Activated T-cell treated with anti-CD3 and anti-CD28 coated beads, Interleukin-2, amount 50 U/mL, for 24 hours (primary cell): ENCODE measurements at regions not wholly inside any gene's neighbourhood (a gene's known extent, or its start where the extent isn't known, plus 50 kb on each side); places are given as distances from the start of the nearest gene placed in this dataset.

Experiments
- DNase-seq: peaks from one replicate; pipeline ENCODE4 v3.0.0-alpha.2; 2020
- H3K27ac Mint-ChIP-seq: 2 replicates; pipeline ENCODE4 v1.8.0; 2020; ENCODE audit warnings: mild to moderate bottlenecking, mixed read lengths
- H3K27me3 Mint-ChIP-seq: 2 replicates; pipeline ENCODE4 v1.8.0; 2020; ENCODE audit warnings: mixed read lengths
- H3K36me3 Mint-ChIP-seq: 2 replicates; pipeline ENCODE4 v1.8.0; 2020; ENCODE audit warnings: low read depth, mixed read lengths
- H3K4me1 Mint-ChIP-seq: 2 replicates; pipeline ENCODE4 v1.8.0; 2020; ENCODE audit warnings: low read depth, mixed read lengths
- H3K4me3 Mint-ChIP-seq: 2 replicates; pipeline ENCODE4 v1.8.0; 2020; ENCODE audit warnings: mild to moderate bottlenecking, moderate library complexity, mixed read lengths
- H3K9me3 Mint-ChIP-seq: 2 replicates; pipeline ENCODE4 v1.8.0; 2020; ENCODE audit warnings: mixed read lengths

GRCh38 chr2:118477111-118477862 lies 370.2 kb downstream of the EN1 start:
- Mint-ChIP-seq H3K4me1 (no peaks in the 10 kb centered on the region), H3K27ac (no peak overlapping the region), H3K9me3 (no peaks in the 10 kb centered on the region)

GRCh38 chr2:118475622-118476205 lies 371.7 kb downstream of the EN1 start:
- DNase-seq = no peak
- no peaks in the 10 kb centered on the region for H3K36me3 Mint-ChIP-seq
- H3K4me1 Mint-ChIP-seq = no peaks in the 10 kb centered on the region
- no peak overlapping the region for H3K4me3 Mint-ChIP-seq
- no peaks in the 10 kb centered on the region for H3K9me3 Mint-ChIP-seq
- peaks cover 12% of the 10 kb centered on the region for H3K27me3 Mint-ChIP-seq
- H3K27ac Mint-ChIP-seq = no peak overlapping the region

More at GRCh38 chr2:118477111-118477862, 370.2 kb downstream of the EN1 start:
- Mint-ChIP-seq H3K4me3 (no peak overlapping the region), H3K36me3 (no peaks in the 10 kb centered on the region), H3K27me3 (peaks cover 12% of the 10 kb centered on the region)
- no peak for DNase-seq

GRCh38 chr2:118474541-118474920 lies 372.9 kb downstream of the EN1 start:
- Mint-ChIP-seq H3K4me3 (no peak overlapping the region), H3K36me3 (no peaks in the 10 kb centered on the region), H3K9me3 (no peaks in the 10 kb centered on the region), H3K4me1 (no peaks in the 10 kb centered on the region), H3K27me3 (peaks cover 10% of the 10 kb centered on the region), H3K27ac (no peak overlapping the region)
- DNase-seq = no peak

GRCh38 chr2:118473846-118474540 lies 373.5 kb downstream of the EN1 start:
- Mint-ChIP-seq H3K27me3 (peaks cover 9% of the 10 kb centered on the region), H3K27ac (no peak overlapping the region), H3K36me3 (no peaks in the 10 kb centered on the region), H3K9me3 (no peaks in the 10 kb centered on the region), H3K4me1 (no peaks in the 10 kb centered on the region), H3K4me3 (no peak overlapping the region)
- DNase-seq = no peak

- Mint-ChIP-seq H3K4me3 (no peak overlapping the region), H3K36me3 (no peaks in the 10 kb centered on the region), H3K27me3 (peaks cover 11% of the 10 kb centered on the region), H3K9me3 (no peaks in the 10 kb centered on the region), H3K4me1 (no peaks in the 10 kb centered on the region), H3K27ac (no peak overlapping the region)
- no peak for DNase-seq
Observed at GRCh38 chr2:118473241-118473640, 374.2 kb downstream of the EN1 start.

GRCh38 chr2:118470297-118470696 lies 377.2 kb downstream of the EN1 start:
- H3K27ac Mint-ChIP-seq = no peak overlapping the region

GRCh38 chr2:118469103-118469502 lies 378.3 kb downstream of the EN1 start:
- H3K27ac Mint-ChIP-seq = no peak overlapping the region
- H3K9me3 Mint-ChIP-seq = no peaks in the 10 kb centered on the region
- H3K4me1 Mint-ChIP-seq = no peaks in the 10 kb centered on the region
- DNase-seq = no peak
- no peaks in the 10 kb centered on the region for H3K36me3 Mint-ChIP-seq
- peaks cover 13% of the 10 kb centered on the region for H3K27me3 Mint-ChIP-seq
- no peak overlapping the region for H3K4me3 Mint-ChIP-seq

More at GRCh38 chr2:118470297-118470696, 377.2 kb downstream of the EN1 start:
- H3K9me3 Mint-ChIP-seq = no peaks in the 10 kb centered on the region
- peaks cover 8% of the 10 kb centered on the region for H3K27me3 Mint-ChIP-seq
- no peaks in the 10 kb centered on the region for H3K36me3 Mint-ChIP-seq
- DNase-seq = no peak
- no peak overlapping the region for H3K4me3 Mint-ChIP-seq
- no peaks in the 10 kb centered on the region for H3K4me1 Mint-ChIP-seq

- no peak for DNase-seq
- H3K27ac Mint-ChIP-seq = no peak overlapping the region
- no peaks in the 10 kb centered on the region for H3K4me1 Mint-ChIP-seq
- H3K4me3 Mint-ChIP-seq = no peak overlapping the region
- H3K27me3 Mint-ChIP-seq = peaks cover 14% of the 10 kb centered on the region
- H3K36me3 Mint-ChIP-seq = no peaks in the 10 kb centered on the region
- H3K9me3 Mint-ChIP-seq = no peaks in the 10 kb centered on the region
Observed at GRCh38 chr2:118464546-118465265, 376.4 kb downstream of the INSIG2 start.

GRCh38 chr2:118464046-118464445 lies 375.8 kb downstream of the INSIG2 start:
- DNase-seq = no peak
- no peaks in the 10 kb centered on the region for H3K36me3 Mint-ChIP-seq
- no peaks in the 10 kb centered on the region for H3K9me3 Mint-ChIP-seq
- no peak overlapping the region for H3K27ac Mint-ChIP-seq
- H3K27me3 Mint-ChIP-seq = peaks cover 11% of the 10 kb centered on the region
- no peak overlapping the region for H3K4me3 Mint-ChIP-seq
- H3K4me1 Mint-ChIP-seq = no peaks in the 10 kb centered on the region

- H3K4me3 Mint-ChIP-seq = no peak overlapping the region
- peaks cover 34% of the 10 kb centered on the region for H3K27me3 Mint-ChIP-seq
- H3K4me1 Mint-ChIP-seq = no peaks in the 10 kb centered on the region
- no peak for DNase-seq
- H3K27ac Mint-ChIP-seq = no peak overlapping the region
- H3K36me3 Mint-ChIP-seq = no peaks in the 10 kb centered on the region
- no peaks in the 10 kb centered on the region for H3K9me3 Mint-ChIP-seq
Observed at GRCh38 chr2:118460425-118460824, 372.2 kb downstream of the INSIG2 start.

GRCh38 chr2:118459426-118459825 lies 371.2 kb downstream of the INSIG2 start:
- Mint-ChIP-seq H3K27me3 (peaks cover 35% of the 10 kb centered on the region), H3K4me3 (no peak overlapping the region)
- no peak for DNase-seq

GRCh38 chr2:118457951-118458350 lies 369.7 kb downstream of the INSIG2 start:
- Mint-ChIP-seq H3K27me3 (peaks cover 33% of the 10 kb centered on the region), H3K4me1 (no peaks in the 10 kb centered on the region), H3K4me3 (no peak overlapping the region), H3K9me3 (no peaks in the 10 kb centered on the region), H3K36me3 (no peaks in the 10 kb centered on the region), H3K27ac (no peak overlapping the region)
- DNase-seq = no peak

More at GRCh38 chr2:118459426-118459825, 371.2 kb downstream of the INSIG2 start:
- no peak overlapping the region for H3K27ac Mint-ChIP-seq
- no peaks in the 10 kb centered on the region for H3K4me1 Mint-ChIP-seq
- no peaks in the 10 kb centered on the region for H3K9me3 Mint-ChIP-seq
- H3K36me3 Mint-ChIP-seq = no peaks in the 10 kb centered on the region

GRCh38 chr2:118449401-118449800 lies 361.1 kb downstream of the INSIG2 start:
- Mint-ChIP-seq H3K4me3 (no peak overlapping the region), H3K4me1 (no peaks in the 10 kb centered on the region), H3K27ac (no peak overlapping the region), H3K27me3 (peaks cover 11% of the 10 kb centered on the region), H3K9me3 (no peaks in the 10 kb centered on the region), H3K36me3 (no peaks in the 10 kb centered on the region)
- no peak for DNase-seq

- no peaks in the 10 kb centered on the region for H3K4me1 Mint-ChIP-seq
- no peak overlapping the region for H3K27ac Mint-ChIP-seq
- H3K9me3 Mint-ChIP-seq = no peaks in the 10 kb centered on the region
- H3K27me3 Mint-ChIP-seq = peaks cover 3% of the 10 kb centered on the region
- no peaks in the 10 kb centered on the region for H3K36me3 Mint-ChIP-seq
- no peak for DNase-seq
- H3K4me3 Mint-ChIP-seq = no peak overlapping the region
Observed at GRCh38 chr2:118443596-118443995, 355.3 kb downstream of the INSIG2 start.
